Suppressor macrophage treated with lipopolysaccharide for 1 hour (primary cell): ENCODE measurements at regions not wholly inside any gene's neighbourhood (a gene's known extent, or its start where the extent isn't known, plus 50 kb on each side); places are given as distances from the start of the nearest gene placed in this dataset.

Source experiments
- DNase-seq, 3 donors: peaks; one replicate each; pipeline ENCODE4 v3.0.0-alpha.2; 2020 to 2022

GRCh38 chr3:111359261-111360030 is 182.6 kb upstream of the CD96 start:
- no peak for DNase-seq

DNA sequence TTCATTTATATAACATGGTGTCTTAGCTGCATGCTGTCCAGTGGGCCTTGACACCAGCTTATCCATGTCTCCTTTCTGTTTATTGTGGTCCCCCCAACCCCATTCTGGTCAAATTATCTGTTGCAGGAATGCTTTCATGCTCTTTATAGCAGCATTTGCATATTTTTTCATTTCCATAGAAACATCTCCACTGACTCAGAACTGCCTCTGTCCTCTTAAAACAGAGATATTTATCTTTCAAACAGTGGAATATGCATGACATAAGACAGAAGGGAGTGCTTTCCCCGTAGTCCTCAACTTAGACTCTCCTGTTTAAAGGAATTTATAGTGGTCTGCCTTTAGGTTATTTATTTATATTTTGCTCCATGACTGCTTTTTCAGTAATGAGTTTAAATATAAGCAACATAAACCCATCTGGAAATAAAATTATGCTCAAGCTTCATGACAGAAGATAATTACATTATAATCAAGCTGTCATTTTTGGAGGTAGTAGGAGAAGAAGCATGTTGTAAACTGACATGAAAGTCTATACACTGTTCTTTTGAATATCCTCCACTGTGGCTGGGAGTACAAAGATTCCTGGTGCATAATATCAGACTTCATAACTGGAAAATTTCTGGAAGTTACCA is 179.5 kb upstream of the CD96 start:
- DNase-seq = no peak

DNA sequence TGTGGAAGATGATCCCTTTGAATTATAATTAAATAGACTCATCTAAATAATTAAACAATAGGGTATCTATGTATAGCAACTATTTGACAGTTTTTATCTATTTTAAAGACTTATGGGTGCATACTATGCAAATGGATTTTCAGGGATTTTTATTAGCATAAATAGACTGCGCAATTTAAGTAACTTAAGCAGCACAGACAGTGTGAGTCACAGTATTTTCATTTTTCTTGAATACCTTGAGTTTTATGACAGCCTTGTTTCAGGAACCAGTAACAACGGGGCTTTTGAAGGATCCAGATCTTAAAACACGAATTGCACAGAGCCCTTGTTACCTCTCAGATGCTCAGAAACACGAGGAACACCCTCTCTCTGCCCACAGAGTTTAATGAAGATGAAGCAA is 175.5 kb upstream of the CD96 start:
- DNase-seq = no peak

- no peak for DNase-seq
Measured at GRCh38 chr3:111368056-111368455, 173.9 kb upstream of the CD96 start.

DNA sequence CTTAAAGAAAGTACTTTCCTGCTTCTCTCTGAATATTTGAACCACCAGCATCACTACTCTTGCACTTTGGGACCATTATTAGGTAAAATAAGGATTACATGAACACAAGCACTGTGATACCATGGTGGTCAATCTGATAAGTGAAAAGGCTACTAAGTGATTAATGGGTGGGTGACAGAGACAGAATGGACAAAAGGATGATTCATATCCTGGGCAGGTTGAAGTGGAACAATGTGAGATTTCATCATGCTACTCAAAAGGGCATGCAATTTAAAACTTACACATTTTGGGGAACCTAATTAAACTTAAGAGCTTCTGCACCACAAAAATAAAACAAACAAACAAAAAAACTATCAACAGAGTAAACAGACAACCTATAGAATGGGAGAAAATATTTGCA is 172.0 kb upstream of the CD96 start:
- DNase-seq = no peak

DNA sequence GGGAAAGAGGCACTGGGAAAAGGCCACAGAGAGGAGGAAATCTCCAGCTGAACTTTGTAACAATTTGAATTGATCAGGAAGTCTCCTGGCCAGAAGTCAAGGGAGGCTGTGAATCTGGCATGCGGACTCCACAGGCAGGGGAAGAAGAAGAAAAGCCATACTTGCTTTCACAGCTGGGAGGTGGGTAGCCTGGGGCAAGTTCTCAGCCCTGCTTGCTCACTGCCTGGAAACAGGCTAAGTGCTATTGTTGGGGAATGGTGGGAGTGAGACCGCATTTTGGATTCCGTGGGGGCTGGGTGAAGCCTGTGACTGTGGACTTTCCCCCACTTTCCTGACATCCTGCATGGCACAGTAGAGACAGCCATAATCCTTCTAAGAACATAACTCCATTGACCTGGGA is 168.8 kb upstream of the CD96 start:
- DNase-seq = no peak

- DNase-seq = no peak
Measured at GRCh38 chr3:111373861-111374260, 168.1 kb upstream of the CD96 start.

DNA sequence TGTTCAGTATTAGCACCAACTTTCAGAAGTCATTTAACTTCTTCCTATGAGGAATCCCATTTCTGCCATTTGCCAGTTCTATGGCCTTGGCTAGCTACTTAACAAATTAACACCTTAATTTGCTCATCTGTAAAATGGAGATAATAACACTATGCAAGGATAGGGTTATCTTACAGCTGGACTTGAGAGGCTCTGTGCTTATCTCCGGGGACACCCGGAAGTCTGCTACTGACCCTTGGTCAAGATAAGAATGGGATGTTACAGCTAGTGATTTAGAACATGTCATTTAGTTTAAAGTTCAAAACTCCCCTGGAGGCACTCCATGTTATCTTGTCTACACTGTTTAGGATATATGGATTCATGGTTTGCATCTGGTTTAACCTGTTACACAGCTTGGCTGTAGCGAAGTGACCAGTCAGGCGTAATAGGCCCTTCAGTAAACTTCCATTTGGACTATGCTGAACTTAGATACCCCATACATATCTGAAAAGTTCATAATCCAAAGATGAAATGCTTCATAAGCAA is 156.0 kb upstream of the CD96 start:
- no peak for DNase-seq

GRCh38 chr3:111392894-111393398 is 149.1 kb upstream of the CD96 start:
- DNase-seq = no peak

- no peak for DNase-seq
Measured at GRCh38 chr3:111412656-111413055, 129.3 kb upstream of the CD96 start.

DNA sequence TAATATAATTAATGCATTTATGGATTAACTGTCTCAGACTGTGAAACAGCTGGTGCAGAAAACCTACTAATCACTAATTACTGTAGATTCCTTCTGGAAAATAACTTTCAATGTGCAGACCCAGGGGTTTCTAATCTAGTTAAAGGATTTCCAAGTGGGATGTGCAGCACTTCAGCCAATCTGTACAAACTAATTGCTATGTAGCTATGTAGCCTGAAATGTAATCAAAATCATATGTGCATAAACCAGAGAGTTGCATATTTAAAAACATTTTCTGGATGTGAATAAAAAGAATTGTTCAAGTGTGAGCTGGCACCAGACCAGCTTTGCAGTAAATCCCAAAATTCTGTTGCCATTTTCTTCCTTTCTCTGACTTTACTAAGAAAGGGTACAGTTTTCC is 127.5 kb upstream of the CD96 start:
- DNase-seq = no peak

- no peak for DNase-seq
Measured at GRCh38 chr3:111415018-111415417, 127.0 kb upstream of the CD96 start.

DNA sequence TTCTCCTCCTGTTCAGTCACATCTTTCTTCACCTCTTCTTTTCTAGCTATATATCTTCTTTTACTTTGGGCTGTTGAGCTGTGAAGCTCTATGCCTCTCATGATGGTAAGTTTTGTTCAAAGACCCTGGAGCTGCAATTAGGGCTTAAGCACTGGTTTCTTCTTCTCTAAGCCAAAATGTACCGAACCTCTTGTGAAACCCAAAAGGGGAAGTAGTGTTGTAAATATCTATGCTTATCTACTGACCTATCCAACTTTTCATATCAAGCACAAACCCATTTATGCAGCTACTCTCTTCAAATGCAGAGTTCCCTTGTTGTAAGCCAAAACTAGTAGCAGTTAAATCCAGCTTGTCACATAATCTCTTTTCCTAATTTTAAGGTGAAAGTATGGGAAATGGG is 123.6 kb upstream of the CD96 start:
- DNase-seq = no peak

DNA sequence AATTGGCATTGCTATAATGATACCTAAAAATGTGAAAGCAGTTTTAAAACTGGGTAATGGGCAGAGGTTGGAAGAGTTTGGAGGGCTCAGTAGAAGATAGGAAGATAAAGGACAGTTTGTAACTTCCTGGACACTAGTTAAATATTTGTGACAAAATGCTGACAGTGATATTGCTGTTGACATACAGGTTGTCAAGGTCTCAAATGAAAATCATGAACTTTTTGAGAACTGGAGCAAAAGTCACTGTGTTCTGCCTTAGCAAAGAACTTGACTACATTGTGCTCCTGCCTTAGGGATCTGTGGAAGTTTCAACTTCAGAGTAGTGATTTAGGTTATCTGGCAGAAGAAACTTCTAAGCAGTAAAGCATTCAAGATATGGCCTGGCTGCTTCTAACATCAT is 113.7 kb upstream of the CD96 start:
- no peak for DNase-seq

DNA sequence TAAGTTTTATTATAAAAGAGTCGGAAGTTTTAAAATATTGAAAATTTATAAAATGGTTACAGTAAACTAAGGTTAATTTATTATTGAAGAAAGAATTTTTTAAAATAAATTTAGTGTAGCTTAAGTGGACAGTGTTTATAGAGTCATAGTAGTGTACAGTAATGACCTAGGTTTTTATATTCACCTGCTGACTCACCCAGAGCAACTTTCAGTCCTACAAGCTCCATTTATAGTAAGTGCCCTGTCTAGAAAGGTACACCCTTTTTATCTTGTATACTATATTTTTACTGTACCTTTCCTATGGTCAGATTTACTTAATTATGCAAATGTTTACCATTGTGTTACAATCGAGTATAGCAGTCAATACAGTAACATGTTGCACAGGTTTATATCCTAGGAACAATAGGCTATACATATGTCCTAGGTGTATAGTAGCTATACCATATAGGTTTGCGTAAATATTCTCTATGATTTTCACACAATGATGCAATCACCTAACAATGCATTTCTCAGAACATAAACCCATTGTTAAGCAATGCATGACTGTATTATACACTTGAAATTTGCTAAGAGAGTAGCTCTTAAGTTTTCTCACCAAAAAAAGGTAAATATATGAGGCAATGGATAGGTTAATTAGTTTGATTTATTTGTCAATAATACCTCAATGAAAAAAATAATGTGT is 106.9 kb upstream of the CD96 start:
- DNase-seq = no peak

DNA sequence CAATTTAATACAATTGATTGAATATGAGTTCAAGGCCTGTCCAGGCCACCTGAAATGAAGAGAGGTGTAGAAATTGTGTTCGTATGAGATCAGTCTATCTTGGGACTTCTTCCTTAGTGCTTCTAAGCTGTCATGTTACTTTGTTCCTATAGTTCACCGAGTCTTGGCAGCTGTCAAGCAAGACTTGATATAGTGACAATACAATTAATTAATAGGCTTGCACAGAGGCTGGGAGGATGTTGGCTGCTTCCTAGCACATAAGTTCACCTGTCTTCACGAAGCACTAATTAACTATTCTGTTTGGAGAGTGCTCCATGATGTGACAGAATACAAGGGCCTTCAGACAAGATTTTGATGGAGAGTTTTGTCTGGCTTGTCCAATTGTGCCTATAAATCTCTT is 103.7 kb upstream of the CD96 start:
- DNase-seq = no peak

- DNase-seq = no peak
Measured at GRCh38 chr3:111454551-111454950, 87.4 kb upstream of the CD96 start.

DNA sequence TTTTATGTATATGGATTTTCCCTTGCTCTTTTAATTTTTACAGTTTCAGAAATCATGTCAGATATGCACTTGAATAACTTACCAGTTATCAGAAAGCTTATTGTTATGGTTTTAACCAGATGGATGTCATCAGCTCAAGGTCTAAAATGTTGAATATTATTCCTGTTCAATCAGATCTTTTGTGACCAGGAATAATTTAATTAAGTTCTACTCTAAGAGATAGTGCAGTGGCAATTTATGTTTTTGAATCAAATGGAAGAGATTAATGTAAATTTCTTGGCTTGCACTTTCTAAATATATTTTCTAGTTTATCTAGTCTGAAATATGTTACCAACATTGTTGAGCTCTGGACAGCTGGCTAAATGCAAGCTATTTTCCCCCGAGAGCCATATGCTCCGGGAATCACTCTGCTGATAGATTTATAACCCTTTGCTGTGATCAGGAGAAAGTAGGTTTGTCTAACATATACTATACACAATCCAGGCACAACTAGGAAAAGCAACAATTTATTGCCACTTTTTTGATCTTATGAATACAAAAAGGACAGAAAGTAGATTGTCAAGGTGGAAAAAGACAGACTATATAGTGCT is 76.8 kb upstream of the CD96 start:
- no peak for DNase-seq

DNA sequence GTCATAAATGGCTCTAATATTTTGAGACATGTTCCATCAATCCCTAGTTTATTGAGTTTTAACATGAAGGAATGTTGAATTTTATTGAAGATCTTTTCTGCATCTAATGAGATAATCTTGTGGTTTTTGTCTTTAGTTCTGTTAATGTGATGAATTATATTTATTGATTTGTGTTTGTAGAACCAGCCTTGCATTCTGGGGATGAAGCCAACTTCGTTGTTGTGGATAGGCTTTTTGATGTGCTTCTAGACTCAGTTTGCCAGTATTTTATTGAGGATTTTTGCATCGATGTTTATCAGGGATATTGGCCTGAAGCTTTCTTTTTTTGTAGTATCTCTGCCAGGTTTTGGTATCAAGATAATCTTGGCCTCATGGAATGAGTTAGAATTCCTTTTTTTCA is 72.0 kb upstream of the CD96 start:
- no peak for DNase-seq

DNA sequence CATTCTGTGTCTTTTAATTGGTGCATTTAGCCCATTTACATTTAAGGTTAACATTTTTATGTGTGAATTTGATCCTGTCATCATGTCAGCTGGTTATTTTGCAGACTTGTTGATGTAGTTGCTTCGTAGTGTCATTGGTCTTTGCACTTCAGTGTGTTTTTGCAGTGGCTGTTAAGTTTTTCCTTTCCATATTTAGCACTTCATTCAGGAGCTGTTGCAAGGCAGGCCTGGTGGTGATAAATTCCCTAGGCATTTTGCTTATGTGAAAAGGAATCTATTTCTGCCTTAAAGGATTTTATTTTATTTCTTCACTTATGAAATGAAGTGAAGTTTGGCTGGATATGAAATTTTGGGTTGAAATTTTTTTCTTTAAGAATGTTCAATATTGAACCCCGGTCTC is 70.2 kb upstream of the CD96 start:
- no peak for DNase-seq

GRCh38 chr3:111472556-111472955 is 69.4 kb upstream of the CD96 start:
- DNase-seq = no peak

DNA sequence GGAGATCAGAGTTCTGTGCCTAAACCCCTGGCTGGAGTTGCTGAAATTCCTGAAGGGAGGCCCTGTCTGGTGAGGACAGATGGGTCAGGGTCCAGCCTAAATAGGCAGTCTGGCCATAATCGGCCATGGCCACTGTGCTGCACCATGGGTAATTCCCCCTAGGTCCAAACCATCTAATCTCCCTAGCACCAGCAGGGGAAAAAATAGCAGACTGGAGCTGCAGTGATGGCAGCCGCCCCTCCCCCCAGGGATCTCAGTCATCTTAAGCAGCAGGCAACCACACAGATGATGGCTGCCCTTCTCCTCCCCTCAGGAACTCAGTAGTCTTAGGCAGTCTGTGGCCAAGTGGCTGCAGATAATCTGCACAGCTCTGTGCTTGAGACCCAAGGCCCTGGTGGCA is 68.4 kb upstream of the CD96 start:
- DNase-seq = no peak

- no peak for DNase-seq
Measured at GRCh38 chr3:111476701-111477100, 65.3 kb upstream of the CD96 start.

DNA sequence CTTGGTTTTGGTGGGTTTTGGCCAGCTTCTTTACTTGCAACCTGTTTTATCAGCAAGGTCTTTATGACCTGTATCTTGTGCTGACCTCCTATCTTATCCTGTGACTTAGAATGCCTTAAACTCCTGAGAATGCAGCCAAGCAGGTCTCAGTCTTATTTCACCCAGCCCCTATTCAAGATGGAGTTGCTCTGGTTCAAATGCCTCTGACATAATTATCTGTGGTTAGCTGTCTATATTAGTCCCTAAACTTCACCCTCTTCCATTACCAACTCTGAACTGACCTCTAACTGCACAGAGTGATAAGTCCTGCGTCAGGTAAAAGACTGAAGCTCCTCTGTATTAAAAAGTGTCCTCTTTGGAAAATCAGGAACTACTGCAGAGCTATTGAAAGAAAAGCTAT is 61.9 kb upstream of the CD96 start:
- no peak for DNase-seq
